HS-27A (cell line): ENCODE measurements at regions not wholly inside any gene's neighbourhood (a gene's known extent, or its start where the extent isn't known, plus 50 kb on each side); places are given as distances from the start of the nearest gene placed in this dataset.
"Not testable (repeated sequence)": the region's sequence is repeated elsewhere in the genome, so short reads cannot be mapped to it uniquely, and the experiment has no call there.

Experiments used
- DNase-seq: peaks from one replicate; pipeline ENCODE4 v3.0.0-alpha.2; 2012; ENCODE audit warnings: low read depth, missing footprints

DNA sequence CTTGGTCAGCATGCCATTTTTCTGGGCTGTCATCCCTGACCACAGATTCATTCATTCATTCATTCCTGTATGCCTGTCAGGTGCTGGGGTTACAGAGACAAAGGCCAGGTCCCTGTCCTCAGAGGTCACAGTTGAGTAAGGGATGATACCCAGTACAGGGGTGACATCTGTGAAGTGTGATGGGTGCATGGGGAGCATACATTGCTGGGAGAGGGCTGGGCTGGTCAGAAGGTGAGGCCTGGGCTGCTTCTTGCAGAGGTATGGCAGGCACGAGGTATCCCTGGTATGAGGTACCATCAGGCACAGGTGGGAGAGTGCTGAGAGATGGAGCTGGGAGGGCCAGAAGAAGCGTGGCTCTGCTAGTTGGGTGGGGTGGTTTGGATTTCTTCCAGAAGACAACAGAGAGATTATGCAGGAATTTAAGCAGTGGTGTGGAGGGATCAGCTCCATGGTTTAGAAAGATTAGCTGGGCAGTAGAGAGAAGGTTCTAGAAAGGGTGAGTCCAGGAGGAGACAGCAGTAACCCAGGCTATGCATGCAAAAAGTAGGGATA is 181.9 kb upstream of the HAAO start:
- peak; percentile 80 for DNase-seq

DNA sequence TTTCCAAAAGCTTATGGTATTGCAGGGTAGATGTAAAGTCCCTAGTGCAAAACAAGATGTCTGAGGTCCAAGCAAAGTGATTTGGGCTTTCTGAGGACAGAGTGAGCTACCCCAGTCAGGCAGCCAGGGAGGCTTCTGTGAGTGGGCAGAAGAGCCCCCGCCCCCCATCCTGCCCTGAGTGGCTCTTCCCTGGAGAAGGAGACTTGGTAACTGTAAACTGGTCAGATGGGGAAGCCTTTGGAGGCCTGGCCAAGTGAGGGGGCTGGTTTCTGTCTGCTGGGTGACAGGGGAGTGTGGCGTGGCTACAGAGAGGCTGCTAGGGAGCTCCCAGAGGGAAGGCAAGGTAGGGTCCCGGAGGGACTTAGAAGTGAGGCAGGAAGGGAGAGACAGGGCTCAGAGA is 181.3 kb upstream of the HAAO start:
- no peak for DNase-seq

DNA sequence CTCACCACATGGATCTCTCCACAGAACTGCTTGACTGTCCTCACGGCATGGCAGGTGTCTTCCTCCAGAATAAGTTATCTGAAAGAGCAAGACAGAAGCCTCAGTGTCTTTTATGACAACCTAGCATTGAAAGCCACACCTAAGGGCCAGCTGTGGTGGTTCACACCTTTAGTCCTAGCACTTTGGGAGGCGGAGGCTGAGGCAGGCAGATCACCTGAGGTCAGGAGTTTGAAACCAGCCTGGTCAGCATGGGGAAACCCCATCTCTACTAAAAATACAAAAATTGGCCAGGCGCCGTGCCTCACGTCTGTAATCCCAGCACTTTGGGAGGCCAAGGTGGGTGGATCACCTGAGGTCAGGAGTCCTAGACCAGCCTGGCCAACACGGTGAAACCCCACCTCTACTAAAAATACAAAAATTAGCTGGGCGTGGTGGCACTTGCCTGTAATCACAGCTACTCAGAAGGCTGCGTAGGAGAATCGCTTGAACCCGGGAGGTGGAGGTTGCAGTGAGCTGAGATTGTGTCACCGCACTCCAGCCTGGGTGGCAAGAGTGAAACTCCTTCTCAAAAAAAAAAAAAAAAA is 180.6 kb upstream of the HAAO start:
- DNase-seq = not testable (repeated sequence)

DNA sequence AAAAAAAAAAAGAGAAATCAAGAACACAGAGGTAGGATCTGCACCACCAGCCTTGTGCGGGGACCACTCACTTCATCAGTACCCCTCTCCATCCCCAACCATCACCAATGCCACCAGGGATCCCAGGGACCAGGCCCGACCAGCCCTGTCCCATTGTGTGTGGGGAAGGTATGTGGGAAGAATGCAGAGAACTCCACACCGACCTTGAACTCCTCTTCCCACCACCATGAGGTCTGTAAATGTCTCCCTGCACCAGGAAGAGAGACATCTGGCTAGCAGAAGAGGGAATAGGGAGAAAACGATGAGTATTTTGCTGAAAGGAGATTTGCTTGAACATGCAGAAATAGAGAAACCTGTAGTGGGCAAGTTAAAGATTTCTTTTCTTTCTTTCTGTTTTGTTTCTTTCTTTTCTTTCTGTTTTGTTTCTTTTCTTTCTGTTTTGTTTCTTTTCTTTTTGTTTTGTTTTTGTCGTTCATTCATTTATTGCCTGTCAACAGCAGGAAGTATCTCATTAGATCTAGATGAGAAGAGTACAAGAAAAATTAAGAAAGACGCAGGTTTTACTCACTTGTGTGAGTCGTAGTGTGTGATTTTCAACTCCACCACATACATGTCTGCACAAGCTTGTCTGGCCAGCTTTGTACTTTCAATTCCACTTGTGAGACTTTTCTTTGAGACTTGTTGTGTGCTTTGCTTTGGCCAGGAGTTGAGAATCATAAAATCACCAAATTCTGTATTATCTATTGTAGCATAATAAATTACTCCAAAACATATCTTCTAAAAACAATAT is 179.8 kb upstream of the HAAO start:
- DNase-seq = no peak

DNA sequence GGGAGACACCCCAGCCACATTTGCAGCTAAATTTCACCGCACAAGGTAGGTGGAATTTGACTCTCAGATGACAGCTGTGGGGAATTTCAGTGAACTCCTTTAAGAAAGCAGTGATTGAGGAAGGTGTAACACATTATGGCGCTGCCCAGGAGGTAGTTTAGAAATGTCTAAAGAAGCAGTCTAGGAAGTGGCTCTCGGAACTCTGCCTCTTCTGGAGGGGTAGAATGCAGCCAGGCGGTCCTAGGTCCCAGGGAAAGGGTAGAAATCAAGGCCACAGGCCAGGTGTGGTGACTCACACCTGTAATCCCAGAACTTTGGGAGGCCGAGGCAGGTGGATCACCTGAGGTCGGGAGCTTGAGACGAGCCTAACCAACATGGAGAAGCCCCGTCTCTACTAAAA is 179.0 kb upstream of the HAAO start:
- no peak for DNase-seq

DNA sequence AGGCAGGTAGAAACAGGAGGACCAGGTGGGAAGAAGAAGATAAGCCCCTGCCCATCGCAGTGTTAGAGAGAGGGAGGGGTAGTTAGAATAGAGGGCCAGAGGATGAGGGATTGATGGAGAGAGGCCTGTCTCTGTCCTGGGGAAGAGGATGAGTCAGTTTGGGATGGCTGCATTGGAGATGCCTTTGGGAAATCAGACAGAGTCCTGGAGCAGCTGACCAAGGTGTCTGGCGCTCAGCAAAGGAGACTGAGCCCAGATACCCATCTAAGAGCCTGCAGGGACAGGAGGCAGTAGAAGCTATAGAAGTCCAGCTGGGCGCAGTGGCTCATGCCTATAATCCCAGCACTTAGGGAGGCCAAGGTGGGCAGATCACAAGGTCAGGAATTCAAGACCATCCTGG is 177.8 kb upstream of the HAAO start:
- no peak for DNase-seq

DNA sequence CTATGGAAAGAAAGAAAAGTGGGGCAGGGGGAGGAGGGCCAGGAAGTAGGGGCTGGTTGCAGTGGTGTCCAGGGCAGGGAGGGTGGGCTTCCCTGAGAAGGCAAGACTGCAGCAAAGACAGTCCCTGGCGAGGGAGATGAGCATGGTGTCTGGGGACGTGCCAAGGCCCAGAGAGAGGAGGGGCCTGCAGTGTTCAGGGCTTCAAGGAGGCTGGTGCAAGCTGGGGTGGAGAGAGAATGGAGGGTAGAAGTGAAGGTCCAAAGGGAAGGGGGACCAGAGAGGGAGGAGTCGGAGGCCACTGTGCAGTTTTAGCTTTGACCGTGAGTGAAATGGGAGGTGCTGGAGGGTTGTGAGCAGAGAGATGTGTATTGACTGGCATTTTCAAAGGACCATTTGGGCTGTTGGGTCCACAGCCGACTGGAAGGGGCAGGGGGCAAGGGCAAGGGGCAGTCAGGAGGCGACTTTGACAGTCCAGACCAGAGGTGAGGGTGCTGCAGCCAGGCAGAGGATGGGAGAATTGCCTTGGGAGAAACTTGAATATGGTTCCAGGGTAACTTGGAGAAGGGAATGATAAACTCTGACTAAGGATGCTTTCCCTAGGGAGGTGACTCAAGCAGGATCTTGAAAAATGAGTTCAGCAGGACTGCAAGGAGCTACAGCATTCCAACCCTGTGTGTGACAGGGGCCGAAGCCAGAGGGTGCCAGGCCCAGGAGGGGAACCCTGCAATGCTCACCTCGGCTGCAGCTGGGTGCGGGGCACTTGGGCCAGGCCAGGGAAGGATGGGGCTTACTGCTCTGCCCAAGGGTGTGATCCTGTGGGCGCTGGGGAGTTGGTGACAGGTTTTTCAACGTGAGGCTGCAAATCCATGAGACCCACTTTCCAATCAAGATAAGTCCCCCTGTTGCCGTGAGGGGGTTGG is 177.1 kb upstream of the HAAO start:
- peak; percentile 90 for DNase-seq

DNA sequence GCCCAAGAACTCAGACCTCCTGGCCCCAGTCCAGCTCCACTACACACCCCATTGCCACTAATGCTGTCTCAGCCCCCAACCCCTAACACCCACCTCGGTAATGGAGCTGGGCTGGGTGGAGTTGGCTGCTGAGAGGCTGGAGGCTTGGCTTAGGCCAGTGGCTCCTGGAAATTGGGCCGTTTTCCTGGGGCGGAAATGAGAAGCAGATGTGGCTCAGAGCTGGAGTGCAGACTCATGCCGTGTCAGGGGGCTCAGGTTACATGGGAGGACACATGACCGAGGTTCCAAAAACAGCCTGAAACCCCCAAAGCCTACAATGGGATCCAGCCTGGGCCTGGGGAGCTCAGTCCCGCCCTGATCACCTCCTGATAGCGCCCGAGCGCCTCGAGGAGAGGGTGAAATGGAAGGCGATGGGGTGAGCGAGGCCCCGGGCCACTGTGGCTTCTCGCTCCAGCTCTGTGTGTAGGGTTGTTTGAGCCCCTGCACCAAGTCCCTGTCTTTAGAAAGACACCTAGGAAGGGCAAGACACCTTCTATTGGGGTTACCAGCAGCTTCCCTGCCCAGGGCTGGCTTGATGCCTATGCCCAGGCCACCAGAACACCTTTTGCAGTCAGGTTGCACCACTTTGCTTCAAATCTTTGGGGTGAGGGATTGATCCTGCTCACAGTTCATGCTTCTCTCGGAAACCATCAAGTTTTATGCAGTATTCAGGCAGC is 175.7 kb upstream of the HAAO start:
- peak; percentile 79 for DNase-seq

DNA sequence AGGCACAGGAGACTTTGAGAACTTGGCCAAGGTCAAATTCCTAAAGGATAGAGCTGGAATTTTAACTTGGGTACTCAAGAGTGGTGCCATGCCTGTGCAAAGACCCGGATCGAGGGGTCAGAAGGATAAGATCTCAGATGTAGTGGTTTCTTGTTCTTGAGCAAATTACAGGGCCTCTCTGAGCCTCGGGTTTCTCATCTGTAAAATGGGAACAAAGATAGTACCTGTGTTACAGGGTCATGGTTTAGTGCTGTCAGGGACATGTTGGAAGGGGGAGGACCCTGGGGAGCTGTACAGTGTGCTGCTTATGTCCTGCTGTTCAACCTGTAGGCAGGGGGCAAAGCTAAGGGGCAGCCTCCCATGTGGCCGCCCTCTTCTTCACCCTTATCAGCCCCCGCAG is 173.5 kb upstream of the HAAO start:
- no peak for DNase-seq

DNA sequence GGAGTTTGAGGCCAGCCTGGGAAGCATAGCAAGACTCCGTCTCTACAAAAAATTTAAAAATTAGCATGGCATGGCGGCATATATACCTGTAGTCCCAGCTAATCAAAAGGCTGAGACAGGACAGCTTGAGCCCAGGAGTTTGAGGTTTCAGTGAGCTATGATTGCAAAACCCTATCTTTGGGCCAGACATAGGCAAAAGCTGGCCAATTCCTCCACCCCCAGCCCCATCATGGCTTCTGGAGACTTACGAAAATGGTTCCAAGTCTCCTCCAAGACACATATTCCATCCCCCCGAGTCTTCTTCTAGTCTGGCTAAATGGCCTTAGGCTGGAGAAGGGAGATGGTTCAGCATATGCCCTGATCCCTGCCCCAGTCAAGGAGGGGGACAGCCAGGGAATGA is 172.8 kb upstream of the HAAO start:
- DNase-seq = no peak

DNA sequence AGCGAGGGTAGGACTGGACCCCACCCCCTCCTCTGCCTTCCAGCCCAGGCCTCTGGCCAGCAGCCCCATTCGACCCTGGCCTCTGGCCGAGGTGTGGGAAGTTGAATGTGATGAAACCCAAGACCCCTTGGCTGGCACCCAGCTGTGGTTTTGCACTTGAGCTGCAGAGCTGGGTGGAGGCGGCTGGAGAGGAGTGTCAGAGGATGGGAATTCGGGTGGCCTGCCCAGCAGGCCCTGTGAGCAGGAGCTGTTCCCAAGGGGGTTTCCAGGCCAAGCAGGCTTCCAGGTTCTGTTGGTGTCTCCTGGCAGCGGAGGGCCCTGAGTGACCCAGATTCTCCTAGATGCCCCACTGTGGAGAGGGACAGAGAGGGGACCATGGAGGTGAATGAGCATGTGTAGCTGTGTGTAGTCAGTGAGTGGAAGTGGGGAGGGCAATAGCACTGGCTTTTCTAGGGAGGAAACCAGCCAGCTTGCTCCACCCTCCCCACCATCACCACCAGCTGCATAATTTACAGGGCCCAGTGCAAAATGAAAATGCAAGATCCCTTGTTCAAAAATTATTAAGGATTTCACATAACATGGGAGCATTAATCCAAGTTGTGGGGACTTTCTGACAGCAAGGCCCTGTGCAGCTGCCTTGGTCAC is 172.2 kb upstream of the HAAO start:
- peak; percentile 98 for DNase-seq

DNA sequence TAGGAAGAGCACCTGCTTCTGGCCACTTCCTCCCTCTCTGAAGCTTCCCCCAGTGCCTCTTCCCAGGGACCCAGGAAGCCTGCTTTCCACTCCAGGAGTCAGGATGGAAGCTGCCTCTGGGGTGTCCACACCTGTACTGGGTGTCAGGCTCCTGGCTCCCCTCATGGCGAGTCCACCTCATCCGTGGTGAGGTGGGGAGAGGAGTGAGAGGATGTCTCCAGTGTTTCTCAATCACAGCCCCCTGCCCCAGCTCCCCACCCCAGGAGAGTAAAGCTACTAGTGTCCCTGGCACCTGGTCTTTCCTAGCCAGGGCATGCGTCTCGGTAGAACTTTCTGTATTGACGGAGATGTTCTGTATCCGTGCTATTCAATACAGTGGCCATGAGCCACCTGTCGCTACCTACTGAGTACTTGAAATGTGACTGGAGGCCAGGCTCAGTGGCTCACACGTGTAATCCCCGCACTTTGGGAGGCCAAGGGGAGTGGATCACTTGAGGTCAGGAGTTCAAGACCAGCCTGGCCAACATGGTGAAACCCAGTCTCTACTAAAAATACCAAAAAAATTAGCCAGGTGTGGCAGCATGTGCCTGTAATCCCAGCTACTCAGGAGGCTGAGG is 171.2 kb upstream of the HAAO start:
- DNase-seq = no peak

DNA sequence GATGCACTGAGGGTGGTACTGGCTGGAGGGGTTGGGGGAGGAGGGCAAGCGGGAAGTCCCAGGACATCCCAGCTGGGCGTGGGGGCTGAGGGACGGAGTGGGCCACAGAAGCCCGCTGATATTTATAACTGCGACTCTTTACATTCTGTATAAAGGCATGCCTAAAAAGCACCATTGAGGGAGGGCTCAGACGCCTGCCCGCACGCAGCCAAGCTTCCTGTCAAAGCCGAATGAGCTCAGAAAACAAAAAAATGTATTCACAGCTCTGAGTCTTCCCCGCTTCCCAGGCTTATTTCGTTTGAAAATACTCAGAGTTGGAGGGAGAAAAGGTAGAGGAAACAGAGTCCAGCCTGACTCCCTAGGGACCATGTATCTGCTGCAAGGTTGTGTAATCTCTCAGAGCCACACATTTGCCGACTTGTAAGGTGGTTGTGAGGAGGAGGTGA is 170.1 kb upstream of the HAAO start:
- no peak for DNase-seq

DNA sequence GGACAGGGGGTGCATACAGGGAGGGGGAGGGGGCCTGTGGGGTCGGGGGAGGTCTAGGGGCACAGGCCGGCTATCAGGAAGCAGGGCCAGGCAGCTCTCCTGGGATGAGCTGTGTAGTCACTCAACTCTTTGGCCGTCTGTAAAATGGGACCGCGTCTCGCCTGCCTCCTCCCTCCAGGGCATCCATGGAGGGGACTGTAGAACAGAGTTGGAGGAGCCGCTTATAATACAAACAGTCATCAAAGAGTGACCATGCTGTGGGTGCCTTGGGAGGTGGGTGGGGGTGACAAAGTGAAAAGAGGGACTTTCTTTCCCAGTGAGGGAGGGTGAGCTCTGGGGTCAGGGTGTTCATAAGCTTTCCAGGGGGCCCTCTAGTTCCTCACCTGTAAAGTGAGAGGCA is 169.6 kb upstream of the HAAO start:
- no peak for DNase-seq

DNA sequence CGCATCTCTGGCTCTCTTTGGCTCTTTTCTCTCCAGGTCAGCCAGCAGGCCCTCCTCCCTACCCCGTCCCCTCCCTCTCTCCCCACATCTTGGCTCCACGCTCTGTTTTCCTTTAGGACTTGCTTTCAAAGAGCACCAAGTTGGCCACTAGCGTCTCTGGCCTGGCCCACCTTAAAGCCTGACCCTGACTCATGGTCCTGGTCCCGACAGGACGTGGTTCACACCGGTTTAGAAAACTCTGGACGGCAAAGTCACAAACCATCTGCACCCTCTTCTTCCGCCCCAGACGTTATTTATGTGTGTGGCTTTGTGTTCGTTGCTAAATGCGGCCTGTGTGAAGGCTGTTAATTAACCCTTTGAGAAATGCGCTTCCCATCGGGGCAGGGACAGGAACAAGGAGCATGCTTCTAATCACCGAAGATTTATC is 169.0 kb upstream of the HAAO start:
- no peak for DNase-seq

DNA sequence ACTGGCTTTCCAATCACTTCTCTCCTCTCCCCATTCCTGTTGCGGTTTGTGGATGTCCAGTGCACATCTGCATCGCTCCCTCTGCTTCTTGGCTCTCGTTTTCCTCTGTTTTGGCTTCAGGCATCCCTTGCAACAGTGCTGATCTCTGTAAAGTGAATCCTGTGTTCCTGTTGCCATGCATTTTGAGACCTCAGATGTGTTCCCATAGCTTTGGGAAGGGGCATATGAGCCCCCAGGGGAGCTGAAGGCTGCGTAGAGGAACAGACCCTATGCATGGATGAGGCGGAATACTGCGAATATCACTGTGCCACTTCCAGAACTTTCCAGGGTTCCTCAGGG is 168.4 kb upstream of the HAAO start:
- DNase-seq = no peak

DNA sequence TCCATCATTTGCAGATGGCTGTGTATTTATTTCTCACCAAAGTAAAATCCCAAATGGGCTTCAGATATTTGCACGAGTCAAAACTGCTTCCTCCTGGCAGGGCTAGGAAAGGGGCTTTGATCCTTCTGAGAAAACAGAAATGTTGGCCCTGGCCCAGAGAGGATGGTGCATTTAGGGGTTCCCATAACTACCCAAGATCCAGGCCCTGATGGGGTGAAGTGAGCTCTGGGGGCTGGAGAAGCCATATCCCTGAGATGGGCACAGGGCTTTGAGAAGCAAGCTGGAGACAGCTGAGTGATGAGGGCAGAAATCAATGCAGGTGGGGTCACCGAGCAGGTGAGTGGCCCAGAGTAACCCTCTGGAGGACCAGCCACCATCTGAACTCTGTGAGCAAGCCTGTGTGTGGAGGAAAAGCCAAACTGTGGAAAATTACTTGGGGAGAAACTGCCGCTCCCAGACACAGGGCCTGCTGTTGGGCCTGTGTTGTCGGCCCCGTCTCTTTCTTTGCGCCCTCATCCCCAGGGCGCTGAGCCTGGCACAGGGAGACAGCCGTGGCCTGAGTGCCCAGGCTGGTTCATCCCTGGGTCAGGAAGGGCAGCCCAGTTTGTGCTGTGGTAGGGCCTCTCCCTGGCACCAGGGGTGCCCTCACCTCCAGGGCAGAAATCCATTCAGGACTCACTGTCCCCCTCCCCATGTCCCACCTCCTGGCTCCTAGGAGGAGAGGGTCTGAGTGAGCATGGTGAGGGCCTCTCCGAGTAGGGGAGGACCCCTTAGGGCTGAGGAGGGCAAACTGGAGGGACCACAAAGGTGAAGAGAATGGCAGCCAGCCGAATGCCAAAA is 167.8 kb upstream of the HAAO start:
- no peak for DNase-seq

DNA sequence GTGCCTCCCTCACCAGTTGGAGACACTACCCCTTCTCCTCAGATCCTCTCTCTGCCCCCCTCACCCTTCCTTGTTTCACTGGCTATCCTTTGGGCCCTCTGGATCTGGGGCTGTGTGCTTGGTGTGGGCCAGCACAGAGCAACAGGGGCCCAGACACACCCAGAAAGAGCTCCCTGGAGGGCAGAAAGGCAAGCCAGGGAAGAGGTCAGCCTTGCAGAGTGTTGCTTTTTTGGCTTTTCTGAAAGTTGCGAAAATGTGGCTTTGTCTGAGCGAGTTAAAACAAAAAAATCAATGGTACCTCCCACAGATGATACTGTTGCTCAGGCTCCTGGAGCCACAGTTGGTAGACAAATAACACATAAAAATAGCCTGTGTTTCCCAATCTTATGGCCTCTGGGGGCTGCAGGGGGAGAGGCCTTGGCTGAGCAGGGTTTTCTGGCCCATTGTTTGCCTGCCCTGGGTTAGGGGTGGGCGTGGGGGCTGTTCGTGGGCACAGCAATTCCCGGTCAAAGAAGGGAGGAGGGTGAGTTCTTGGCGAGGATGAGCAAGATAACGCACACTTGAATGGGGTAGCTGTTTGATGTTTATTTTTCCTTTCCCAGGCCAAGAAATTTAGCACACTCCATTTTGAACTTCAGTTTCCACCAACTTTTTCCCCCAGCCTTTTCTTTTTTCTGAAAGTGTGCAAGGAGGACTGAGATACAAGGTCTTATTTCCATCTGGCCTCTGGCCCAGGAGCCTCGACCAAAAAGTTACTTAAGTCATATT is 167.0 kb upstream of the HAAO start:
- no peak for DNase-seq

DNA sequence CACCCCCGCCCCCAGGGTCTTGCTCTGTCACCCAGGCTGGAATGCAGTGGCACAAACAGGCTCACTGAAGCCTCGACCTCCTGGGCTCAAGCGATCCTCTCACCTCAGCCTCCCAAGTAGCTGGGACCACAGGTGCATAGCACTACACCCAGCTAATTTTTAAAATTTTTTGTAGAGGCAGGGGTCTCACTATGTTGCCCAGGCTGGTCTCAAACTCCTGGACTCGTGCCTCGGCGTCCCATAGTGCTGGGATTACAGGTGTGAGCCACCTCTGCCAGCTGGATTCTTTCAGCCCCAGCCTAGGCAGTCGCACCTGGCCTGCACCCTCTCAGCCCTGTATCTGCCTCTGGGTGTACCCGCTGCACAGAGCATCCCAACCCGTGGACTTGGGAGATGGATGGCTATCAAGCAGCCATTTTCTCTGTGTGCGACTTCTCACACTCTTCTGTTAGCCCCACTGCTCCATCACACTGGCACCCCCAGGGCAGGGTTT is 166.4 kb upstream of the HAAO start:
- no peak for DNase-seq
